HepG2 (cell line): ENCODE measurements at regions not wholly inside any gene's neighbourhood (a gene's known extent, or its start where the extent isn't known, plus 50 kb on each side); places are given as distances from the start of the nearest gene placed in this dataset.

Experiments
- ATAC-seq: fragments of 200-7000 bp; cut with Tn5 transposase; 3 replicates; pipeline ENCODE4 v1.9.1; 2020; ENCODE audit warnings: mild to moderate bottlenecking, moderate library complexity
- BruUV-seq: library from RNA; stranded (reverse); fragments of 400-500 nt; replicated peaks from 2 replicates; lab custom pipeline; 2021; lab: Mats Ljungman, UMichigan
- CTCF ChIA-PET: fragments of 300-600 bp; formaldehyde crosslinking; extraction: SDS; loops from one replicate; lab custom pipeline; 2021; ENCODE audit warnings: low total read pairs, inconsistent platforms, low intra/inter-chr PET ratio; lab: Yijun Ruan, JAX
- POLR2A ChIA-PET: fragments of 350-600 bp; sonication (Branson Sonifier 250); formaldehyde crosslinking; loops from one replicate; lab custom pipeline; 2020; ENCODE audit warnings: antibody characterized with exemption, inconsistent platforms; lab: Yijun Ruan, JAX
- DNase-seq: peaks from one replicate; pipeline ENCODE4 v3.0.0-alpha.2; 2015; ENCODE audit warnings: low spot score
- FAIRE-seq: peaks from 3 replicates; lab custom pipeline; 2011; peaks lifted over from hg19 to GRCh38; lab: Jason Lieb, UNC
- H2AFZ ChIP-seq: one replicate; pipeline ENCODE4 v1.6.1; 2011; ENCODE audit warnings: low read length, inconsistent platforms
- H3K27ac ChIP-seq: fragments of 300-600 bp; 3 replicates; pipeline ENCODE4 v1.8.0; 2011; ENCODE audit warnings: mixed run types, mild to moderate bottlenecking, mixed read lengths, low read length, inconsistent platforms; ENCODE audit not compliant: insufficient read depth; ENCODE audit errors: extremely low read length
- H3K27me3 ChIP-seq, 2 experiments: fragments of 200-600 bp in 1 of 2; 2 replicates in 1 of 2; 3 replicates in 1 of 2; pipeline versions ENCODE4 v1.6.0 to v1.8.0; 2011; ENCODE audit warnings: low read length in 2 of 2, mild to moderate bottlenecking in 2 of 2, moderate library complexity in 2 of 2, inconsistent platforms in 1 of 2; ENCODE audit not compliant: insufficient read depth in 2 of 2, control insufficient read depth in 1 of 2
- H3K36me3 ChIP-seq, 2 experiments: fragments of 200-600 bp in 1 of 2; replicated peaks in 1 of 2; 2 replicates in 1 of 2; 3 replicates in 1 of 2; pipeline versions ENCODE4 v1.5.1 to v1.8.0; 2011; ENCODE audit warnings: low read length in 2 of 2, inconsistent platforms in 1 of 2; ENCODE audit not compliant: insufficient read depth in 2 of 2, control insufficient read depth in 1 of 2
- H3K4me1 ChIP-seq: 2 replicates; pipeline ENCODE4 v1.5.1; 2012; ENCODE audit warnings: low read length, inconsistent platforms; ENCODE audit not compliant: insufficient read depth
- H3K4me2 ChIP-seq: 2 replicates; pipeline ENCODE4 v1.6.0; 2011; ENCODE audit warnings: low read depth, low read length, inconsistent platforms
- H3K4me3 ChIP-seq, 3 experiments: fragments of 200-600 bp in 1 of 3; sonication (generic), shearing (Covaris generic) in 1 of 3; replicated peaks in 1 of 3; 2 replicates each; pipeline ENCODE4 v1.5.1; 2011 to 2016; ENCODE audit warnings: low read length in 3 of 3, inconsistent platforms in 2 of 3, low read depth in 2 of 3, mild to moderate bottlenecking in 2 of 3, control low read depth in 1 of 3, mixed read lengths in 1 of 3; ENCODE audit not compliant: insufficient read depth in 1 of 3
- H3K79me2 ChIP-seq: one replicate; pipeline ENCODE4 v1.6.1; 2011; ENCODE audit warnings: low read length, inconsistent platforms; ENCODE audit not compliant: insufficient read depth
- H3K9ac ChIP-seq: 2 replicates; pipeline ENCODE4 v1.6.0; 2011; ENCODE audit warnings: mild to moderate bottlenecking, low read depth, low read length, inconsistent platforms; ENCODE audit not compliant: insufficient read depth
- H3K9me3 ChIP-seq: 2 replicates; pipeline ENCODE4 v1.5.1; 2012; ENCODE audit warnings: mild to moderate bottlenecking, low read length
- H4K20me1 ChIP-seq: 2 replicates; pipeline ENCODE4 v1.6.0; 2011; ENCODE audit warnings: inconsistent platforms, mild to moderate bottlenecking, low read length, moderate library complexity; ENCODE audit not compliant: insufficient read depth
- ADNP ChIP-seq: sonication (generic); formaldehyde crosslinking; IDR thresholded peaks from 2 replicates; pipeline ENCODE4 v1.4.0; 2020; ENCODE audit warnings: missing genetic modification reagents
- E2F5 ChIP-seq: sonication (generic); formaldehyde crosslinking; conservative IDR thresholded peaks from 2 replicates; pipeline ENCODE4 v1.4.0; 2020; ENCODE audit warnings: missing genetic modification reagents
- EEA1 ChIP-seq: sonication (generic); formaldehyde crosslinking; IDR thresholded peaks from 2 replicates; pipeline ENCODE4 v1.5.1; 2020; ENCODE audit warnings: mild to moderate bottlenecking, missing genetic modification reagents, borderline replicate concordance
- GTF2F1 ChIP-seq: fragments of 150-350 bp; IDR thresholded peaks from 2 replicates; pipeline ENCODE4 v1.6.1; 2014; ENCODE audit warnings: low read length
- KLF15 ChIP-seq: sonication (generic); formaldehyde crosslinking; IDR thresholded peaks from 2 replicates; pipeline ENCODE4 v1.8.1; 2023; ENCODE audit warnings: borderline replicate concordance, mild to moderate bottlenecking, inconsistent platforms, missing genetic modification reagents, mixed read lengths
- MATR3 ChIP-seq: sonication (generic); formaldehyde crosslinking; IDR thresholded peaks from 2 replicates; pipeline ENCODE4 v1.4.0; 2020; ENCODE audit warnings: missing genetic modification reagents
- NFATC3 ChIP-seq: sonication (generic); formaldehyde crosslinking; IDR thresholded peaks from 2 replicates; pipeline ENCODE4 v1.5.1; 2020; ENCODE audit warnings: mild to moderate bottlenecking, missing genetic modification reagents
- NKX3-1 ChIP-seq: sonication (generic); formaldehyde crosslinking; IDR thresholded peaks from 2 replicates; pipeline ENCODE4 v1.5.0; 2020; ENCODE audit warnings: missing genetic modification reagents
- SATB2 ChIP-seq: sonication (generic); formaldehyde crosslinking; IDR thresholded peaks from 2 replicates; pipeline ENCODE4 v1.5.0; 2020; ENCODE audit warnings: missing genetic modification reagents
- ZBTB2 ChIP-seq: sonication (generic); formaldehyde crosslinking; IDR thresholded peaks from 2 replicates; pipeline ENCODE4 v1.8.0; 2022; ENCODE audit warnings: low read depth, missing genetic modification reagents
- ZIK1 ChIP-seq: sonication (generic); formaldehyde crosslinking; IDR thresholded peaks from 2 replicates; pipeline ENCODE4 v1.5.0; 2020; ENCODE audit warnings: mild to moderate bottlenecking, low read depth, missing genetic modification reagents, borderline replicate concordance
- ZNF235 ChIP-seq: sonication (generic); formaldehyde crosslinking; IDR thresholded peaks from 2 replicates; pipeline ENCODE4 v1.8.1; 2023; ENCODE audit warnings: mild to moderate bottlenecking, missing genetic modification reagents, borderline replicate concordance
- ZNF530 ChIP-seq: sonication (generic); formaldehyde crosslinking; IDR thresholded peaks from 2 replicates; pipeline ENCODE4 v1.5.0; 2020; ENCODE audit warnings: low read depth, mild to moderate bottlenecking, missing genetic modification reagents
- ZNF556 ChIP-seq: sonication (generic); formaldehyde crosslinking; IDR thresholded peaks from 2 replicates; pipeline ENCODE4 v1.4.0; 2020; ENCODE audit warnings: mild to moderate bottlenecking, missing genetic modification reagents, borderline replicate concordance
- ZNF710 ChIP-seq: sonication (generic); formaldehyde crosslinking; IDR thresholded peaks from 2 replicates; pipeline ENCODE4 v1.5.0; 2020; ENCODE audit warnings: mild to moderate bottlenecking, missing genetic modification reagents, borderline replicate concordance
- ZNF777 ChIP-seq: sonication (generic); formaldehyde crosslinking; IDR thresholded peaks from 2 replicates; pipeline ENCODE4 v1.4.0; 2020; ENCODE audit warnings: missing genetic modification reagents
- ZSCAN30 ChIP-seq: sonication (generic); formaldehyde crosslinking; IDR thresholded peaks from 2 replicates; pipeline ENCODE4 v1.5.0; 2020; ENCODE audit warnings: mild to moderate bottlenecking, missing genetic modification reagents
- WGBS: methylation state at CpG from one replicate; pipeline ENCODE4 v1.1.6; 2017; ENCODE audit warnings: low lambda C conversion rate; 5-methylcytosine and 5-hydroxymethylcytosine counted together
- in situ Hi-C: cut with HindIII; loops from 2 replicates; pipeline ENCODE4 v1.10.0; 2017; ENCODE audit warnings: low pct_unique_long_range_greater_than_20kb; ENCODE audit not compliant: extremely low pct_ligation_motif_present
- intact Hi-C: fragments of 100-400 bp; cut with micrococcal nuclease; formaldehyde crosslinking; loops from one replicate; pipeline ENCODE4 v1.10.0; 2022; ENCODE audit not compliant: unreplicated experiment

GRCh38 chr2:147709655-147710054 is 135.2 kb upstream of the ACVR2A start (continued):
- no peak for TF ChIP-seq MATR3 (CRISPR knock-in tag)
- TF ChIP-seq ZNF235, result no peak
- no peak for TF ChIP-seq SATB2
- no peak for TF ChIP-seq ZSCAN30 (CRISPR knock-in tag)
- no peak for TF ChIP-seq ZBTB2
- TF ChIP-seq ADNP, result no peak
- no peak for TF ChIP-seq KLF15 (CRISPR knock-in tag)
- no peak for TF ChIP-seq E2F5
- TF ChIP-seq NKX3-1 (CRISPR knock-in tag), result no peak

GRCh38 chr2:147703171-147703570 is 141.7 kb upstream of the ACVR2A start:
- no peak overlapping the region for H2AFZ ChIP-seq
- in situ Hi-C loops, result no loop called here
- BruUV-seq, result no TSS peak
- ATAC-seq, result no peak
- H3K4me3 ChIP-seq, result no peak overlapping the region
- TF ChIP-seq GTF2F1 (no peak), ZIK1 (CRISPR knock-in tag) (no peak), ZNF710 (CRISPR knock-in tag) (no peak), EEA1 (CRISPR knock-in tag) (no peak), ZNF777 (CRISPR knock-in tag) (no peak), ZNF556 (CRISPR knock-in tag) (no peak), NFATC3 (CRISPR knock-in tag) (no peak), ZNF530 (no peak)
- TF ChIP-seq, all 625 proteins: peak for 0
- ChIA-PET CTCF (no interaction called here), POLR2A (no interaction called here)
- Histone ChIP-seq H3K27ac (no peak overlapping the region), H3K36me3 (no peaks in the 10 kb centered on the region), H3K27me3 (peaks cover 0 to 2% of the 10 kb centered on the region in 2 experiments; a peak in 1 of 5 replicates), H3K9ac (no peak overlapping the region), H3K9me3 (no peaks in the 10 kb centered on the region), H3K4me1 (no peaks in the 10 kb centered on the region), H3K4me2 (no peak overlapping the region), H3K79me2 (no peaks in the 10 kb centered on the region), H4K20me1 (no peaks in the 10 kb centered on the region)
- DNase-seq (no peak), FAIRE-seq (no peak)
- WGBS, result 12% methylated on average over 3 of the region's 3 CpGs
- intact Hi-C loops, result no loop called here
